ENCODE measurements at regions not wholly inside any gene's neighbourhood (a gene's known extent, or its start where the extent isn't known, plus 50 kb on each side); places are given as distances from the start of the nearest gene placed in this dataset.

GRCh38 chr2:6214471-6214870, 522.3 kb downstream of the SOX11 start:
- no TSS peak for BruUV-seq (replicated peaks)
- no peak for ATAC-seq

More at GRCh38 chr2:6214471-6214870, 522.3 kb downstream of the SOX11 start:
- Histone ChIP-seq H4K20me1 (ENCODE audit: insufficient read depth) (no peaks in the 10 kb centered on the region), H3K4me2 (ENCODE audit: low read length) (no peak overlapping the region), H3K27ac (ENCODE audit: low read depth, low read length) (no peak overlapping the region), H2AFZ (ENCODE audit: low read depth, low read length, poor library complexity, severe bottlenecking) (no peak overlapping the region), H3K4me3 (replicated peaks in 1 of 2; ENCODE audit: low read depth in 1 of 2, low read length in 2 of 2) (no peak overlapping the region), H3K79me2 (ENCODE audit: insufficient read depth, low read length) (no peaks in the 10 kb centered on the region), H3K9me2 (ENCODE audit: insufficient read depth) (no peaks in the 10 kb centered on the region), H3K9me3 (ENCODE audit: control insufficient read depth in 1 of 2, insufficient read depth in 1 of 2, low read depth in 1 of 2, low read length in 2 of 2) (peaks cover 0 to 20% of the 10 kb centered on the region in 2 experiments; a peak in 2 of 4 replicates), H3K4me1 (ENCODE audit: control insufficient read depth in 1 of 2, insufficient read depth in 2 of 2, low read length in 2 of 2) (no peaks in the 10 kb centered on the region), H3K27me3 (ENCODE audit: insufficient read depth, low read length) (no peaks in the 10 kb centered on the region), H3K36me3 (ENCODE audit: control insufficient read depth in 1 of 2, insufficient read depth in 2 of 2, low read length in 2 of 2) (no peaks in the 10 kb centered on the region), H3K9ac (ENCODE audit: low read length) (no peak overlapping the region)
- RAD21 ChIA-PET (ENCODE audit: low non-redundant PET in 1 of 2, low total read pairs in 2 of 2, uncharacterized antibody in 2 of 2, unreplicated experiment in 2 of 2): no interaction called here
- TF ChIP-seq CTCF (IDR thresholded peaks at IDR 0.05 in 2 of 3, conservative IDR thresholded peaks at IDR 0.05 in 1 of 3; ENCODE audit: borderline replicate concordance in 1 of 3, insufficient read depth in 1 of 3, low read depth in 2 of 3, low read length in 2 of 3) (no peak), CEBPB (IDR thresholded peaks at IDR 0.05; ENCODE audit: low read depth) (no peak), RAD21 (IDR thresholded peaks at IDR 0.05; ENCODE audit: low read depth) (no peak), TCF7L2 (IDR thresholded peaks at IDR 0.05; ENCODE audit: borderline replicate concordance, extremely low read depth, insufficient read depth, insufficient read length) (no peak), YY1 (IDR thresholded peaks at IDR 0.05; ENCODE audit: extremely low read depth, insufficient replicate concordance, low read depth, low read length) (no peak), ZNF274 (IDR thresholded peaks at IDR 0.05; ENCODE audit: low read depth, low read length) (no peak), ATF3 (IDR thresholded peaks at IDR 0.05) (no peak), ELF1 (IDR thresholded peaks at IDR 0.05; ENCODE audit: borderline replicate concordance, low read depth) (no peak), ZFX (IDR thresholded peaks at IDR 0.05) (no peak), FOSL1 (IDR thresholded peaks at IDR 0.05; ENCODE audit: low read depth) (no peak), MAX (IDR thresholded peaks at IDR 0.05) (no peak), SP1 (IDR thresholded peaks at IDR 0.05; ENCODE audit: low read depth) (no peak), JUND (IDR thresholded peaks at IDR 0.05) (no peak), EZH2phosphoT487 (IDR thresholded peaks at IDR 0.05; ENCODE audit: borderline replicate concordance) (no peak), EZH2 (IDR thresholded peaks at IDR 0.05) (no peak)
- POLR2A ChIA-PET: no interaction called here
- DNase-seq (ENCODE audit: low read depth, low spot score): no peak
- intact Hi-C loops (cut with micrococcal nuclease): no loop called here
- CTCF ChIA-PET: no interaction called here

Data from HCT116 (cell line).